ENCODE measurements at regions not wholly inside any gene's neighbourhood (a gene's known extent, or its start where the extent isn't known, plus 50 kb on each side); places are given as distances from the start of the nearest gene placed in this dataset.

GRCh38 chr7:69364813-69365643 lies 233.2 kb upstream of the AUTS2 start:
- Histone ChIP-seq H3K27me3 (no peaks in the 10 kb centered on the region), H3K4me3 (no peak overlapping the region), H3K4me1 (no peaks in the 10 kb centered on the region), H3K27ac (no peak overlapping the region), H3K36me3 (no peaks in the 10 kb centered on the region), H3K9me3 (no peaks in the 10 kb centered on the region)
- DNase-seq (ENCODE audit: low spot score) = no peak
- TF ChIP-seq, protein P1, sequence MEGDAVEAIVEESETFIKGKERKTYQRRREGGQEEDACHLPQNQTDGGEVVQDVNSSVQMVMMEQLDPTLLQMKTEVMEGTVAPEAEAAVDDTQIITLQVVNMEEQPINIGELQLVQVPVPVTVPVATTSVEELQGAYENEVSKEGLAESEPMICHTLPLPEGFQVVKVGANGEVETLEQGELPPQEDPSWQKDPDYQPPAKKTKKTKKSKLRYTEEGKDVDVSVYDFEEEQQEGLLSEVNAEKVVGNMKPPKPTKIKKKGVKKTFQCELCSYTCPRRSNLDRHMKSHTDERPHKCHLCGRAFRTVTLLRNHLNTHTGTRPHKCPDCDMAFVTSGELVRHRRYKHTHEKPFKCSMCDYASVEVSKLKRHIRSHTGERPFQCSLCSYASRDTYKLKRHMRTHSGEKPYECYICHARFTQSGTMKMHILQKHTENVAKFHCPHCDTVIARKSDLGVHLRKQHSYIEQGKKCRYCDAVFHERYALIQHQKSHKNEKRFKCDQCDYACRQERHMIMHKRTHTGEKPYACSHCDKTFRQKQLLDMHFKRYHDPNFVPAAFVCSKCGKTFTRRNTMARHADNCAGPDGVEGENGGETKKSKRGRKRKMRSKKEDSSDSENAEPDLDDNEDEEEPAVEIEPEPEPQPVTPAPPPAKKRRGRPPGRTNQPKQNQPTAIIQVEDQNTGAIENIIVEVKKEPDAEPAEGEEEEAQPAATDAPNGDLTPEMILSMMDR (IDR thresholded peaks at IDR 0.05) = no peak

- TF ChIP-seq, protein P1 (IDR thresholded peaks at IDR 0.05) = no peak
- Histone ChIP-seq H3K9me3 (no peaks in the 10 kb centered on the region), H3K4me3 (no peak overlapping the region), H3K27me3 (no peaks in the 10 kb centered on the region), H3K4me1 (no peaks in the 10 kb centered on the region), H3K27ac (no peak overlapping the region), H3K36me3 (no peaks in the 10 kb centered on the region)
- DNase-seq (ENCODE audit: low spot score) = no peak
Measured at GRCh38 chr7:69365651-69366192, 232.6 kb upstream of the AUTS2 start.

GRCh38 chr7:69367780-69368179 lies 230.5 kb upstream of the AUTS2 start:
- H3K27ac ChIP-seq = no peak overlapping the region
- TF ChIP-seq, protein P1 (IDR thresholded peaks at IDR 0.05) = no peak
- H3K4me3 ChIP-seq = no peak overlapping the region
- H3K36me3 ChIP-seq = no peaks in the 10 kb centered on the region
- no peaks in the 10 kb centered on the region for H3K27me3 ChIP-seq
- no peaks in the 10 kb centered on the region for H3K9me3 ChIP-seq
- no peak for DNase-seq (ENCODE audit: low spot score)
- H3K4me1 ChIP-seq = no peaks in the 10 kb centered on the region

DNA sequence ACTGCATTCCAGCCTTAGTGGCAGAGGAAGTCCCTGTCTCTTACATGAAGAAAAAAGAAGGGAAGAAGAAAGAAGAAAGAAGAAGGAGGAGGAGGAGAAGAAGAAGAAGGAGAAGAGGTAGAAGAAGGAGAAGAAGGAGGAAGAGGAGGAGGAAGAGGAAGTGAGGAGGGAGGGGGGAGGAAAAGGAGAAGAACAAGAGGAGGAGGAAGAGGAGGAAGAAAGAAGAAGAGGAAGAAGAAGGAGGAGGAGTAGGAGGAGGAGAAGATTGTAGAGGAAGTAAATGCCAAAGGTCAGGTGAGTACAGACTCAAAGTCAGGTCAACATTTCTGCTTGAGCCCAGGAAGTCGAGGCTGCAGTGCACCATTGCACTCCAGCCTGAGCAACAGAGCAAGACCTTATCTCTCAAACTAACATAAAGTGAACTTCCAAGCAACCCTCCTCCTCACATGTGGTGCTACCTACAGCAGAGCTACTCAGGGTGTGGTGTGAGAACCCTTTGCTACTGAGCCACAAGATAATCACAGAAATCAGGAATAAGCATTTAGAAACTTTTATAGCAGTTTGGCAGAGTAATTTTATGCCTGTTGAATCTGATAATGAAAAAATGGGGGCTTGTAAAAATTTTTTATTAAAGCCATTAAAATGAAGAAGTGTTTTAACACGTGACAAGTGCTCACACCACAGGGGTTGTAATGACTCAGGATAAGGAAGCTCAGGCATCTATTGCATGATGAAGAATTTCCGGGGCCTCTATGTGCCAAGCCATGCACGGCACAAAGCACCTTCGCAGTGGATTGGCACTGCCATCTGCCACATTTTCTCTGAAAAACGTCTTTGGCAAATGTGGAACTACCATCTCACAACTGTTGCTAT lies 224.9 kb upstream of the AUTS2 start:
- peak; percentile 59 for DNase-seq (ENCODE audit: low spot score)
- no peak overlapping the region for H3K27ac ChIP-seq
- peaks cover 0 to 7% of the 10 kb centered on the region in 2 donors for H3K4me1 ChIP-seq
- no peak overlapping the region for H3K4me3 ChIP-seq
- H3K27me3 ChIP-seq = no peaks in the 10 kb centered on the region
- TF ChIP-seq, protein P1 (IDR thresholded peaks at IDR 0.05) = no peak
- H3K36me3 ChIP-seq = no peaks in the 10 kb centered on the region
- no peaks in the 10 kb centered on the region for H3K9me3 ChIP-seq

DNA sequence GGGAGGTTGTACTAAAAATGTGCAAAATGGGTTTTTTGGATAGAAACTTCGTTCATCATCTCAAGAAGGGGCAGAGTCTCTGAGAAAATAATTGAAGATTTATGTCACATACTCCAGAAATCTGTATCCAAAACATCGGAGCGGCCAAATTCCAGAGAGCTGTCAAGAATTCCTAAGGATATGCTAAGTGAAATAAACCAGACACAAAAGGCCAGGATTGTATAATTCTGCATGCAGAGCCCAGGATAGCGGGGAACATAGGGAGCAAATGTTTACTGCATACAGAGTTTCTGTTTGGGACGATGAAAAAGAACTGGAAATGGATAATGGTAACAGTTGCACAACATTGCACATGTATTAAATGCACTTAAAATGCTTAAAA lies 224.2 kb upstream of the AUTS2 start:
- TF ChIP-seq, protein P1 (IDR thresholded peaks at IDR 0.05) = no peak

More for the DNA sequence above, 224.2 kb upstream of the AUTS2 start:
- Histone ChIP-seq H3K4me1 (peaks cover 0 to 7% of the 10 kb centered on the region in 2 donors), H3K4me3 (no peak overlapping the region), H3K9me3 (no peaks in the 10 kb centered on the region), H3K27ac (no peak overlapping the region), H3K36me3 (no peaks in the 10 kb centered on the region), H3K27me3 (no peaks in the 10 kb centered on the region)
- no peak for DNase-seq (ENCODE audit: low spot score)
